ENCODE measurements at regions not wholly inside any gene's neighbourhood (a gene's known extent, or its start where the extent isn't known, plus 50 kb on each side); places are given as distances from the start of the nearest gene placed in this dataset.
"Not testable (repeated sequence)": the region's sequence is repeated elsewhere in the genome, so short reads cannot be mapped to it uniquely, and the experiment has no call there.

DNA sequence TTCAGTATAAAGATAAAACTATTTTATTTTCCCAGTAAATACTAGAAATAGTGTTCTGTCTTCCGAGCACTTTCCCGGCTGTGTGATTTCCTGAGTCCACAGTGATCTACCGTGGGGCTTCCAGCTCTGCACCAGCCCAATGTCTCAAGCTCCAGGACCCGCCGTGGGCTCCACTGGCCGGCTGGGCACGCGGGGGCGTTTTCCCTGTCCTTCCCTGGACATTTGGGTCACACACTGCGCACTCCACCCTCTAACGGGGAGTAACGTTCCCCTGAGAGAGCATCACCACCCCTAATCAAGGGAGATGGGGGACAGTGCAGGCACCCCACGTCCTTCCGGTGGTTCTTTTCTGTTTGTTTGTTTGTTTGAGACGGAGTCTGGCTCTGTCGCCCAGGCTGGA lies 844.6 kb upstream of the FRG1 start:
- DNase-seq (ENCODE audit: low read depth in 2 of 2), result no peak

DNA sequence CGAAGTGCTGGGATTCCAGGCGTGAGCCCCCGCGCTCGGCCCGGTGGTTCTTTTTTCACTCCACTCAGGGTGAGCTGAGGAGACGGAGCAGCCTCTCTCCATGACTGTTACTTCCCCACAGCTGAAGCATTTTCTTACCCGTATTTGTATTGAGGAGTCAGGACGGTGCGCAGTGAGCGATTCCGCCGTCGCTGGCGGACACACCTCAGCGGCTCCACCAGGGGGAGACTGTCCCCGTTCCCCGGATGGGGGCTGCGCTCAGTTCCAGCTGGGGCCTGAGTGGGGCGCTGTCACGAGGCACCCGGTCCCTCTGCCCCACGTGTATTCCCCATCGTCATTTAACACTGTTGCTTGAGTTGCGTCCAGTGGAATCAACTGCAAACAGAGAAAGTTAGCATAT lies 844.0 kb upstream of the FRG1 start:
- no peak for DNase-seq (ENCODE audit: low read depth in 2 of 2)

DNA sequence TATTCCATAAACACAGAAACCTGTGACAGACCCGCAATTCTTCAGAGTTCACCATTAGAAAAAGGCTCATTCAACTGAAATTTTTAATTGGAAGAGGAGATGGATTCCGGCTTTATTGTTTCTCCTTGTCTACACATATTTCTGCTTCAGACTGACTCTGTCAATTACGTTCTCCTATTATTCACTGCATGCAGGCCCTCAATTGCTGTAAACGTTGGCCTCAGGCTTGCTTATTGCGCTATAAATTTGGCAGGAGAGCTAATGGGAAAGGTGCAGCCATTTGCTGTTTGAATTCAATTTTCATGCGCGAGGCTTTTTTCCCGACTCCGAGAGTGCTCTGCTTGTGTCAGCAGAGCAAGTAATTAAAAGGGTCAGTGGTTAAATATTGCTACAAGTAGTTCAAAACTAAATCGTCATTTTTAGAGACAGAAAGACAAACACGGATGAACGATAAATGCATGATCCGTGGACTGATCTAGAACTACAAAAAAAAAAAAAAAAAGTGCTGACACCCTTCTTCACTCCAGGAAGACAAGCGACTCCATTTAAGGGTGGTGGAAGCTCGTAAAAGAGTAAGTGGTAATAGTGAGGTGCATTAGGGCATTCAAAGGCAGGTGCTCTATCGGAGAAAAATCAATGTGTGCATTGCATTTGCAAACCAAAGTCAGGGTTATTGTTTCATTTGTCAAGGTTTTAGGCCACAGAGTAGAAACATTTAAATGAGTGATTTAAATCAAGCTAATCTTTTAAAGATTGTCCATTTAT lies 841.6 kb upstream of the FRG1 start:
- no peak for DNase-seq (ENCODE audit: low read depth in 2 of 2)

DNA sequence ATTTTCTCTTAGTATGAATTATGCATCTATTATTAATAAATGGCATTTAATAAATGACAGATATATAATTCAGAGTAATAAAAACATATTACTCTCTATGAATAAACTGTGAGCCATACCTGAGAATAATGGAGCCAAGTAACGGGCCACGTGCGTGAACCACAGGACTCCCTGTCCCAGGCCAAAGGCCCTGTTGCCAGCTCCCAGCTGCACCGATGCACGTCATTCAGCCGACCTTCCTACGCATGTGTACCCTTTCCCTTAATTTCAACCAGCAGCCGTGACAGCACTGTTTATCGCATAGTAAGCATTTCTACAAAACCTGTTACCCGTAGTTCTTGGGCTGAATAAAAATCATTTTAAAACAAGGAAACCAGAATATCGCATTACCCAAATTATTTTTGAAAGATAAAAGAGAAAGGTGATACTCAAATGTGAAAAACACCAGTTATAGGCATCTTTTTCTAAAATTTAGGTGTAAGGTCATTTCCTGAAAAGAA lies 827.2 kb upstream of the FRG1 start:
- no peak for DNase-seq (ENCODE audit: low read depth in 2 of 2)

DNA sequence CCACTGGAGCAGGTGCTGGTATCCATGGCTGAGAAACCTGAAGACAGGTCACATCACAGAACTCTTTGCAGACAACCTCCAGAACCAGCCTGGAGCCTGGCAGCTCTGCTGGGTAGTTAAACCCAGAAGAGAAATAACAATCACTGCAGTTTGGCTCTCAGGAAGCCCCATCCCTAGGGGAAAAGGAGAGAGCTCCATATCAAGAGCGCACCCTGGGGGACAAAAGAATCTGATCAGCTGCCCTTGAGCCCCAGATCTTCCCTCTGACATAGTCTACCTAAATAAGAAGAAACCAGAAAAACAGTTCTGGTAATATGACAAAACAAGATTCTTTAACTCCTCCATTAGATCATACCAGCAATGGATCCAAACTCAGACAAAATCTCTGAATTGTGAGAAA lies 823.2 kb upstream of the FRG1 start:
- no peak for DNase-seq (ENCODE audit: low read depth in 2 of 2)

DNA sequence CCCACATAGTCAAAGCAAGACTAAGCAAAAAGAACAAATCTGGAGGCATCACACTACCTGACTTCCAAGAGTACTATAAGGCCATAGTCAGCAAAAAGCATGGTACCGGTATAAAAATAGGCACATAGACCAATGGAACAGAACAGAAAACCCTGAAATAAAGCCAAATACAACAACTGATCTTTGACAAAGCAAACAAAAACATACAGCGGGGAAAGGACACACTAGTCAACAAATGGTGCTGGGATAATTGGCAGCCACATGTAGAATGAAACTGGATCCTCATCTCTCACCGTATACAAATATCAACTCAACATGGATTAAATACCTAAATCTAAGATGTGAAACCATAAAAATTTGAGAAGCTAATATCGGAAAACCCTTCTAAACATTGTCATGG lies 819.3 kb upstream of the FRG1 start:
- DNase-seq (ENCODE audit: low read depth in 2 of 2), result no peak

DNA sequence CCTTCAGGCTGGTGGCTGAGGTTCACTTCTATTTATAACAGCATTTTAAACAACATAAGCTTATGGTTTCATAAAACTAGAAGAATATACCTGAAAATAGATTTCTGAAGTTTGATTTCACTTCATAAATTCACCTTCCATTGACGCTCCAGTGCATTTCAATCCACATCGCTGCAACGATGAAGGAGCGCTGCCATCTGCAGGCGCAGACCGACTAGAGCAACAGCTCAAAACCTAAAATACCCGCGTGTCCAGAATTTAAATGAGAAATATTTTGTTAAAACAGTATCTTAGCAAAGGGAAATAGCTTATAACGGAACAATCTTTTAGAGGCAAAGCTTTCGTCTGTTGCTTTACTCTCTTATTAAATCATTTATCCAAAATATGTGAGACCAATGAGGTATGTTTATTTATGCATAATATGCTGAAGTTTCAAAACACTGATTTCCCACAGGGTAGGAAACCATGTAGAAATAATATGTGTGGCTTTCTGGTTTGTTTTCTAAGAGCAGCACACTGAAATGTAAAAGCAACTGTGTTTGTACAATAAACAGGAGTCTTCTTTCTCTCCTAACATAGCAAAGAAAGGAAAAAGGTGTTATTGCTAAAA lies 816.4 kb upstream of the FRG1 start:
- DNase-seq (ENCODE audit: low read depth in 2 of 2), result no peak

DNA sequence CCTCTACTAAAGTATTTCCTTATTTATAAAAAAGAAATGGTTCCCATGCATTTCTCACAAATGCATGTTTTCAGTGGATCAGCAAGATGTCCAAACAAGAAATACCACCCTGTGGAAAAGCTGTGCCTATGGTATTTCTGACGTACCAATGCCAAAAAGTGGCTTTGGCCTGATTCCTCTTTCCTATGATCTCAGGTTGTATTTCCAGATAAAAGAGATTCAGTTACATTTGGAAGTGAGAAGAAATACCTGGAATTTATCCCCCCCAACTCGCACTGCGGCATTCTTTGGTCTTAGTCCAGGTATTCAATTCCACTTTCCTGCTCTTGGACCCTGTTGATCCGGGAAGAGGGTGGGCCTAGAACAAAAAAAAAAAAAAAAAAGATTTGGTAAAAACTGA lies 815.9 kb upstream of the FRG1 start:
- no peak for DNase-seq (ENCODE audit: low read depth in 2 of 2)

DNA sequence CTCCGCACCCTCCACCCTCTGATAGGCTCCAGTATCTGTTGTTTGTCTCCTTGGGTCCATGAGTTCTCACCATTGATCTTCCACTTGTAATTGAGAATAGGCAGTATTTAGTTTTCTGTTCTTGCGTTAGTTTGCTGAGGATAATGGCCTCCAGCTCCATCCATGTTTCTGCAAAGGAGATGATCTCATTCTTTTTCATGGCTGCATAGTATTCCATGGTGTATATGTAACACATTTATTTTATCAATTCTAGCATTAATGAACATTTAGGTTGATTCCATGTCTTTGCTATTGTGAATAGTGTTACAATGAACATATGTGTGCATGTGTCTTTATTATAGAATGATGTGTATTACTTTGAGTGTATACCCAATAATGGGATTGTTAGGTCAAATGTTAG lies 814.6 kb upstream of the FRG1 start:
- no peak for DNase-seq (ENCODE audit: low read depth in 2 of 2)

DNA sequence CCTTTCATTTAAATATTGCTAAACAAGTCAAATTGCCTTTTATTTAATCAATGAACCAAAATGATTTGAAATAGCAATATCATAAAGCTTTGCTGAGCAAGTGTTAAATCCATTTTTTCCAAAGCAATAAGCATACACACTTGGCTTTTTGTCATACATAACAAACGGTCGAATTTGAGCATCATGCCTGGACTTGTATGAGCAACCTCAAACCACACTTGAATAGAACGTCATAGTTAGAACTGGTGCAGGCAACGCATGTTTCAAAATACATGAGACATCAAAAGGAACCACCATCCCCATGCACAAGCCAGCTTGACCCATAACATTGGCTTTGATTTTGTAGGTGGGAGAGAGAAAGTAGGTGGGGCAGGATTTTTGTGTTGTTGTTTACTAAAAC lies 812.3 kb upstream of the FRG1 start:
- DNase-seq (ENCODE audit: low read depth in 2 of 2), result no peak

DNA sequence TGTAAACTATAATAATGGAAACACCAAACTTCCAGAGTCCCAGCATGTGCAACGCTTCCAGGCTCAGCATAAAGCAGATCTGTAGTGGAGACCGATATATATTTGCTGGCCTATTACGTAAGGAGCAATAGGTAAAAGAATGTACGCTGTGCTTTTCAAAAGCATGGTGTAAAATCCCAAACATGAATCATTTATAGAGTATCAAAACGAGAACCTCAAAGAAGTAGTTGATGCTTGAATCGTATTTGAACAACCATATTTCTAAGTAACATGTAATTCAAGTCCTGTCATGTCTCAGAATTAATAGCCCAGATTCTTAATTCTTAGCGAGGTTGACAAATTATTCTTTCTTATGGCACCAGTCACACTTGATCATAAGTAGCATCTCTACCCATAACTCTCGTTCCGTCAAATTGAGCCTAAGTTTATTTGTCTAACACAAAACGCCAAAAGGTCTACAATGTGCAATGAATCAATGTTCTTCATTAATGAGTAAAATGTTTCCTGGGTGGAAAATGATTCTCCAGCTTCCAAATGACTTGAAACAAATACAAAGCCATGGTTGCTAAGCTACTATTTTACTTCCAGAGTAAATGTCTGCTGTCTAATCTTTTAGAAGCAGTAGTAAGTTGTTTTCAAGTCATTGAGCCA lies 811.5 kb upstream of the FRG1 start:
- DNase-seq (ENCODE audit: low read depth in 2 of 2), result no peak

DNA sequence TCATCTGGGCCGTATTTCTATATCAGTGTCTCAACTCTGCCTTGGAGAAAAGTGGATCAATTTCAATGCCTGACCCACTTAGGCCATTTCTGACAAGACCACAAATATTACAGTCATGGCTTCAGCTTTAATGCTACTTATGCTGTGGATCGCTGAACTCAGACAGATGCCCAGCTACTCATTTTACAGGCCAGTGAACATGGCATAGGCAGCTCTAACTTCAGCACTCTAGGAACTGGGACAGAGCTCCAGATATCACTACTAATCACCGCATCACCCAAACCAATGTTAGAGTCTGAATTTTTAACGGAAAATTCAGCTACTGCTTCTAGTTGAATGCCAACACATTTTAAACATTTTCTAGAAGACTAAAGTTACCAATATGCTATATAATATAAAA lies 809.6 kb upstream of the FRG1 start:
- DNase-seq (ENCODE audit: low read depth in 2 of 2), result no peak

DNA sequence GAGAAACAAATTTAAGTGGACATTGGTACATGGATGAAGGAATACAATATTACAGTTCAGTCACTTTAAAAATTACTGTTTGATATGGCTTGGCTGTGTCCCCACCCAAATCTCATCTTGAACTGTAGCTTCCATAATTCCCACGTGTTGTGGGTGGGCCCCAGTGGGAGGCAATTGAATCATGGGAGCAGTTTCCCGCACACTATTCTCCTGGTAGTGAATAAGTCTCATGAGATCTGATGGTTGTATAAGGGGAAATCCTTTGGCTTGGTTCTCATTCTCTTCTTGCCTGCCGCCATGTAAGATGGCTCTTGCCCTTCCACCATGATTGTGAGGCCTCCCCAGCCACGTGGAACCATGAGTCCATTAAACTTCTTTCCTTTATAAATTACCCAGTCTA lies 804.2 kb upstream of the FRG1 start:
- no peak for DNase-seq (ENCODE audit: low read depth in 2 of 2)

DNA sequence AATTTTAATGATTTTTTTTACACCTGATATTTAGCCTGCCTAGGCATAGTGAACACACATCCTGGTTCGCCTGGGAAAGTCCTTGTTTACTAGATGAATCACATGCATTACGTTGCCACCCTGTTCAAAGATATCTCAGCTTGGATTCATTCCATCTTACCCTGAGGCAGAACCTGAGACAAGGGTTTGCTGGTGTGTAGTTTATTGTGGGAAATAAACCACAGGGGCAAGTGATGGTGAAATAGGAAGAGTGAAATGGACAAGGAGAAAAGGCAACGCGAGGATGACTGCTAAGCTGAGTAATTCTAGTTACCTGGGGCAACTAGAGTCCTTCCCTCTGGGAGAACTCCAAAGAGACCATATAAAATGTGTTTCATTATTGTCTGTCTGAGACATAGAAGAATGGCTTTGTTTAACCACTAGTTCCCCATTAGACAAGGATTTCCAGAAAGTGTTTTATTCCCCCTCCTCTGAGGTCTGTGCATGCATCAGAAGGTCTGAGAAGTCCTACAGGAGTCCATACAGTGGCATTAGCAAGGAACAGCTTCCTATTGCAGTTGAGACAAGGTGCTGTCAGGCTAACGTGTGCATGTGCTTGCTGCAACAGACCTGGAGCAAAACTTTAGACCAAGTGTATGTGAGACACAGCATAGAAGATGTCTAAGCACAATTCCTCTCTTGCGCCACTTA lies 797.3 kb upstream of the FRG1 start:
- no peak for DNase-seq (ENCODE audit: low read depth in 2 of 2)

DNA sequence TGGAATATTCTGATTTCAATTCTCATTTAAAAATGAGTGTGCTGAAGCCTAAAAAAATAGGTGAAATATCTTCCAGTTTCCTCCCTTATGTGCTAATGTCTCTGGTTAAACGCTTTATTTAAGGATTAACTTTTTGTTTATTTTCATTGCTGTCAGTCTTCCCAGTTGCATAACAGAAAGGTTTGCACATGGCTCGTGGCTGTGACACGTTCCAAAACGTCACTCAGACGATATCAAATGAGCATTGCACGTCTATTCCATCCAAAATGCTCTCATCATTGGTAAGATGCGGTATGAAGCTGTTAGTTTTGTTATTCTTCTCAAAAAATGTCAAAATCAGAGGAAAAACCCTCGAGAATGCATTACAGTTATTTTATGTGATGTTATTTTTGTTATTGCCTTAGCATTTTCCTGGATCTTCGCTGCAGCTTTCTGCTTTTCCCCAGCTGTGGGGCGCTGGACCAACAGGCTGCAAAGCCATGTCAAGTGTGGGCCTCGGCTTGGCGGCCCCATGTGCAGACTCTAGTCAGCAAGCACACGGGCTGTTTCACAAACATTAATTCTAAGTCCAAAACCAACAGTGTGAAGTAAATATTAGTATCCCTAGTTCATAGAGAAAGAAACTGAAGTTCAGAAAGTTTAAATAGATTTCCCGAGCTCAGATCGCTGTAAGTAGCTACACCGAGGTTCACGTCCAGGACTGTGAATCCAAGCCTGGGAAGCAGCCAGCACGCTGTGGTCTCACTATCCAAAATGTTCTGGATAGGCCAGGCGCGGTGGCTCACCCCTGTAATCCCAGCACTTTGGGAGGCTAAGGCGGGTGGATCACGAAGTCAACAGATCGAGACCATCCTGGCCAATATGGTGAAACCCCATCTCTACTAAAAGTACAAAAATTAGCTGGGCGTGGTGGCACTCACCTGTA lies 793.4 kb upstream of the FRG1 start:
- DNase-seq (ENCODE audit: low read depth in 2 of 2), result no peak

DNA sequence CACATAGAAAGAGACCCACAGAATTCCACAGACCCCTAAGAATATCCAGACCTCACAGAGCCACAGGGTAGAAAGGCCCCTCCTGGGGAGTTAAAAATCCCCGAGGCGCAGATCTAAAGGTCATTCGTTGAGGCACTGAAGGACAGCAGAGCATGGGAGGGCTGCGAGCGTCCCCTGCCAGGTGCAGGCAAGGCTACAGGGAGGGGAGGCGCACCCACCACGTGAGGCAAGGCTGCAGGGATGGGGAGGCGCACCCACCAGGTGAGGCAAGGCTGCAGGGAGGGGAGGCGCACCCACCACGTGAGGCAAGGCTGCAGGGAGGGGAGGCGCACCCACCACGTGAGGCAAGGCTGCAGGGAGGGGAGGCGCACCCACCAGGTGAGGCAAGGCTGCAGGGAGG lies 785.6 kb upstream of the FRG1 start:
- DNase-seq (ENCODE audit: low read depth in 2 of 2), result not testable (repeated sequence)

DNA sequence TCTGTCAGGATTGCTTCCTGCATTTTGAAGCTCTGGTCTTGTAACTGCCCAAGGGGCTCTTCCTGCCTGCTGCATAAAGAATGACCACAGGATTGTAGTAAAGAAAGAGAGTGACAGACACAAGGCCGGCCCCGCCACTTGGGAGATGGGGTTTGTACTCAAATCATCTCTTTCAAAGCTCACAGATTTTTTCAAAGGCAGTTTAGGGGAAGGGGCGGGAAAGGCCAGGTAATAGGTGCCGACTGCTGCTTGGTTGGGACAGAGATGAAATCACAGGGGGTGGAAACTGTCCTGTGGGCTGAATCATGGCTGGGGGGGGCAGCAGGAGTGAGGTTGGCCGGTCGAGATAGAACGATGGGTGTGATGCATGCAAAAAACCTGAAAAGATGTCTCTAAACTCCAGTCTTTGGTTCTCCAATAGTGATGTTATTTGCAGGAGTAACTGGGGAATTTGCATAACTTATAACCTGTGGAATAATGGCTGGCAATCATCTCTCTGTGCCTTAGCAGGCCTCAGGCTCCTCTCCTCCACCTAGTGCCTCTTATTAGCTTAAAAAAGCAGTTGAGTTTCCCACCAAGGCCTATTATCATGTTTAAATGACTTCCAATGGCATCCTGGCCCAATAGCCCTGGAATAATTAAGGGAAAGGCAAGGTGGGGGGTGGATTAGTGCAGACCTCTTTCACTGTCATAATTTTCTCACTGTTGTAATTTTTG lies 778.4 kb upstream of the FRG1 start:
- no peak for DNase-seq (ENCODE audit: low read depth in 2 of 2)

DNA sequence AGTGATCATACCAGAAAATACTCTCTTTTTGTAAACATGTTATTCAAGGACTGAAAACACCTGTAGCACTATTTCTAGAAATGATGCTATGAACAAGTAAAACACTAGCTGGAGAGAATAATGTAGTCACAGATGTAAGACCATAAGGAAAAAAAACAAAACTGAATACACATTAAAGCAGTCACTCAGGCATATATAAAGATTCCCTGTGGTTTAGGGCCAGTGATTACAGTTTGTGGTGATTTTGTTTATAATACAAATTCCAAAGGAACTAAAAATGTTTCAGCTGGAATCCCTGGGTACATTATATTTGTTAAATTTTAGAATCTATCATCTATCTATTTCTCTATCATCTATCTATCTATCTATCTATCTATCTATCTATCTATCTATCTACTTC lies 777.8 kb upstream of the FRG1 start:
- no peak for DNase-seq (ENCODE audit: low read depth in 2 of 2)

DNA sequence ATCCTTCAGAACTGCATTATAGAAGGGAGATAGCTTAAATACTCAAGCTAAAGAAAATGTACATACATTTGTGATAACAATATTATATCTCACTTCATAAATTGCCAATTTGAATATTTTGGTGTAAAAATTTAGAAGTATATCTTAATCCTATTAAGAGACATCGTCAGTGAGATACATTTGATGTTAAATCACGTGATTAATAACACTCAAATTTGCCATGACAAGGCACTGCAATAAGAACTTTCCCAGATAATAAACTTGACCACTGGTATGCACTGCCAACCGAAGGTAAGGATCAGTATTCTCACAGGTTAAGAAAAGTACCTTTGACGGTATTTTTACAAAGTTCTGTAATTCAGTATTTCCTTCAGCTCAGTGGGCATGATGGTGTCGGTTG lies 764.7 kb upstream of the FRG1 start:
- DNase-seq (ENCODE audit: low read depth in 2 of 2), result no peak

DNA sequence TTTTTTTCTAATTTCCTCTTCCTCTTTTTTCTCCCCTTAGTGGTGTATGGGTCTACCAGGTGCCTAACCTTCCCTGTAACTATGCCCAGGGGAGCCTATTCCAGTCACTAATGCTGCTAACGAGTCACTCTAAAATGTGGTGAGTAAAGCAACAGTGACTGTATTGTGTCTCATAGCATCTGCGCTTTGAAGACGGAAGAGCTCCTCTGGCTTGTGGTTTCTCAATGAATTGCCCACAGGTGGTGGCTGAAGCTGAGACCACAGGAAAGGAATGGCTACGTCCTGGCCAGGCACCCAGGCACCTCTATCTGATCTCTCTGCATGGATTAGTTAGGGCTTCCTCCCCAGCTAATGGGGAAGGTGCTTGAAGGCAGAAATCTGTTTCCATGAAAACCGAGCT lies 763.5 kb upstream of the FRG1 start:
- no peak for DNase-seq (ENCODE audit: low read depth in 2 of 2)
